Superior temporal gyrus (tissue), 1 donor: ENCODE measurements at regions not wholly inside any gene's neighbourhood (a gene's known extent, or its start where the extent isn't known, plus 50 kb on each side); places are given as distances from the start of the nearest gene placed in this dataset.

Experiments
- DNase-seq: peaks from one replicate; pipeline ENCODE4 v3.0.0-alpha.2; 2016; ENCODE audit errors: extremely low spot score

DNA sequence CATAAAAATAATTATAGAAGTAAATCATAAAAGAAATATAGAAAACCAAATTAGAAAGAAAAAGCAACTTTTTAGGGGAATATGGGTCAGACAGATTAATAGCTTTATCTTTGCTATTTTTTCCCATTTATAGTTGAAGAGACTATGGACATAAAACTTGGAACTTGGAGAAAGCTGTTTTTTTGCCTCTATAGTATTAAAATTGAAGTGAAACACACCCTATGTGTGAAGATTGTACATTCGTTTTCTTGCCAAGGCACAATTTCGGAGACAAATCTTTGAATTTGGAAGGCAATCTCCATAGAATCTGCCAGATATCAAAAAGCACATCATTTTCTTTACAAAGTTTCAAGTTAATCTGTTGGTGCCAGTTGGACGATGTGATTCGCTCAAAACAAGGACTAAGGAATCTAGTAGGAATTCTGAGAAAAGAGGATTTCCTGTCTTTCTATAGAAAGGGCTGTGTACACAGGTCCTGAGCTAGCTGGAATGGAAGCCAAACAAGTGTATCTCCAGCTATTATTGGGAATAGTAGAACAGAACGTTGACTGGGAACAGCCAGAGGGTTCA is 156.3 kb downstream of the SLC7A11 start:
- no peak for DNase-seq

DNA sequence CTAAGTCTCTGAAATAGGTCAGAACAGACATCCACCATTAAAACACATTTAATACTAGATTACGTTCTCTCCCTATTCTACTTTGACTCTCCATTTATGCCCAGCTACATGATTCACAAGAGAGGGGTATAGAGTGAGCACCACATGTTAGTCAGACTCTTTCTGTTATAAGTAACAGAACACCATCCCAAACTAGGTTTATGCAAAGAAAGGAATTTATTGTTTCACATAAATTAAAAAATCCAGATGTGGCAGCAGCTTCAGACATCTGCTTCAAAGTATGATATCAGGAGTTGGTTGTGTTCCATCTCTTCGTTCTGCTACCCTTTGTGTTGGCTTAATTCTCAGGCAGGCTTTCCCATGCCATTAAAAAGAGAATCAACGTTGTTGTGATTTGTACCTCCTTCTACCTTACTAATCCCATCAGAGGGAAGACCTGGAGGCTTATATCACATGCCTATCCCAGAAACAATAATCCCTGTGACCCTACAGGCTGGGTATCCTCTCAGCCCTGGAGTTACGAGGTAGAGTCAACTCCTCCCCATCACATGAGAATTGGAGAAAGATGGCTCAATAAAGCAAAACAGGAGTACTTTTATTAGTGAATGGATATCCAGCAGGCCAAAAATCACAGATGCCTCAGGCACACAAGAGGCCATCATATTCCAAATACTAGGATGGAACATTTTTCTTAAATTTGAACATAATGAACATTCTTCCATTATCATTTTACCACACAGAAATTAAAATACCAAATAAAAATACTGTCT is 163.2 kb downstream of the SLC7A11 start:
- DNase-seq = no peak

DNA sequence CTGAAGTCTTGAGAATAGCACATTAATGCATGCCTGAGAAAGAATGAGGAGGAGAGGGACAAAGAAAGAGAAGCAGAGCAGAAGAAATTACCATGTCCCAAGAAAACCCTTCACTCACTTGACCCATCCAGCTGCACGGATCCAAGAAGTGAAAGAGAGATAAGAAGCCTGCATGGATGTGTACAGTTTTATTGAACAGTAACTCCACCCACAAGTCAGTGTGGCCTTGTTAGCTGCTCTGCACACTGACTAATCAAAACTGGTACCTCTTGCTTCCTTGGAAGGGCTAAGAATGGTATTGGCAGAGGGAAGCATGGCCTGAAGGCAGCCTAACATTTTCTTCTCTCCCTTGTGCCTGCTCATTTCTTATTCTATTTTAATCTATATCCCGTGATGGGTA is 163.9 kb downstream of the SLC7A11 start:
- DNase-seq = no peak

DNA sequence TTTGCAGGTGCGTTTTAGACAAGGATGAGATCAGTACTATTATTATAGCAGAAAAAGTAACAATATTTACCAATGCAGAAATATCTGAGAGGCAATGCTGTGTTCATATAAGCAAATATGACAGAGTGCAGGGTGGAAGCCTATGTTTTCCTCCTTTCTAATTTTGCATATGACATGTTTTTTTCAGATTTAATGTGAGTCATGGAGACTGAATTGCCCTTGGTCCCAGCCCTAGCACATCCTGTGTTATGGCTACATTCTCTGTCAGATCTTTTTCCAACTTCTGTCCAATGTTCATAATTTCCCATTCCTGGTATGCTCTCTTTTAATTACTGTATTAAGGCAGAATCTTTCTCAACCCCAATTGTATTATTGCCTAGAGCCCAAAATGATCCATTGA is 165.6 kb downstream of the SLC7A11 start:
- no peak for DNase-seq

DNA sequence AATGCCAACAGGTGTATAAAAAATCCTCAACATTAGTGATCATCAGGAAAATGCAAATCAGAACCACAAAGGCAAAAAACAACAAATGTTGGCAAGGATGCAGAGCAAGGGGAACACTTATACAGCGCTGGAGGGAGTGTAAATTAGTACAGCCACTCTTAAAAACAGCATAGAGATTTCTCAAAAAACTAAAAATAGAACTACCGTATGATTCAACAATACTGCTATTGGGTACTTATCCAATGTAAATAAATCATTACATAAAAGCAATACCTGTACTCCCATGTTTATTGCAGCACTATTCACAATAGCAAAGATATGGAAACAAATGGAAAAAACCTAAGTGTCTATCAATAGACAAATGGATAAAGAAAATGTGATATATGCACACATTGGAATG is 171.3 kb downstream of the SLC7A11 start:
- DNase-seq = no peak

- DNase-seq = no peak
Observed at GRCh38 chr4:138063581-138063980, 178.6 kb downstream of the SLC7A11 start.

- DNase-seq = no peak
Observed at GRCh38 chr4:138062929-138063328, 179.2 kb downstream of the SLC7A11 start.

DNA sequence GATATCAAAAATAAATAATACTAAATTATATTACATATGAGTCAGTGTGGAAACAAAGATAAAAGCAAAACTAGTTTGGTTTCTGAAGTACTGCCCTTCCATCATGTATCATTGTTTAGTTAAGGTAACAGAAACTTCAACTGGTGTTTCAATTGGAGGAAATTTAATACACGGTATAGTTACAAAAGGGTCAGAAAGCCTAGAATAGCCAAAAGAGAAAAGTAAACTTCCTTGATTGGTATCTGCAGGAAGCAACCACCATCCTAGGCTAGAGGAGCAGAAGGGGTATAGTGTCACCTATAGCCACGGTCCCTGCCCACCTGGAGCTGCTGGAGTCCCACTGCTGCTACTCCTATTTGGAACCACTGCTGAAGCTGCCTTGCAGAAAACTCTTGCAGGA is 185.6 kb downstream of the SLC7A11 start:
- DNase-seq = no peak

DNA sequence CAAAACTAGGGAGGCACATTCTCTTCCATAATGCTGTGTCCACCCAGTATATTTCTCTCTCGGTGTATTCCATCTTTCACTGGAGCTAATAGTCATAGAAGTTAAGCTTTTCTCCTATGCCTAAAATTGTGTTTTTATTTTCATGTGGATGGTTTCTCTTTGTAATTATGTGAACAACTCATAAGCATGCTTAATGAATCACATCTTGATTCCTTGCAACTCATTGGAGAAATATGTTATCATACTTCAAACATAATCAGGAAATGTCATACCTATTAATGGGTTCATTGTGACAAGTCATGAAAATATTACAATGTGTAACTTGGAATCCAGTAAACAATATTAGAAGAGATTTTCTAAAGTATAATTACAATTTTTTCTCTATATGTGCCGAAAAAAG is 186.3 kb downstream of the SLC7A11 start:
- no peak for DNase-seq

DNA sequence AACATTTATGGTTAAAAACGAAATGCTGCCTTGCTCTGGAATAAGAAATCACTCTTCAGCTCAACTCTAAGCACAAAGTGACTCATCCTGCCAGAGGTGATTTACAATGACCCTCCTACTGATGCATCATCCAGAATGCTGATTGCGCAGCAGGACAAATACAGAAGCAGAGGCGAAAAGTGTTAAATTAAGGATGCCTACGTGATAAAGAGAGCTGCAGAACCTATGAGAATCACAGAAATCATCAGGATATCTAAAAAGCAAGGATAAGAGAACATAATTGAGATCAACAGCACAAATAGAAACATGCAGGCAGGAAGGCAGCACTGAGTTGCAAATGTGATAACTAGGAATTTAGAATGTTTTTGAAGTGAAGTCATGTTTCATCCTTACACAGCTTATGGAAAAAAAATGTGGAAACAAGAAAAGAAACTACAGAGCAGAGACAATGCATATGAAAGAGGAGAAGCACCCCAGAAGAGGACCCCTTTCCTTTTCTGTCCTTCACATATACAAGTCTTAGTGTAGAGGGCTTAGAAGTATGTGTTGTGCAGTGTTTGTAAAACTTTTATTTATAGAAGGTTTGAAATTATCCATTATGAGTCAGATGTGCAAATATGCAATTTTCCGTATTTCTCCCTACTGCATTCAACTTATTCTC is 188.4 kb downstream of the SLC7A11 start:
- peak; percentile 54 for DNase-seq

DNA sequence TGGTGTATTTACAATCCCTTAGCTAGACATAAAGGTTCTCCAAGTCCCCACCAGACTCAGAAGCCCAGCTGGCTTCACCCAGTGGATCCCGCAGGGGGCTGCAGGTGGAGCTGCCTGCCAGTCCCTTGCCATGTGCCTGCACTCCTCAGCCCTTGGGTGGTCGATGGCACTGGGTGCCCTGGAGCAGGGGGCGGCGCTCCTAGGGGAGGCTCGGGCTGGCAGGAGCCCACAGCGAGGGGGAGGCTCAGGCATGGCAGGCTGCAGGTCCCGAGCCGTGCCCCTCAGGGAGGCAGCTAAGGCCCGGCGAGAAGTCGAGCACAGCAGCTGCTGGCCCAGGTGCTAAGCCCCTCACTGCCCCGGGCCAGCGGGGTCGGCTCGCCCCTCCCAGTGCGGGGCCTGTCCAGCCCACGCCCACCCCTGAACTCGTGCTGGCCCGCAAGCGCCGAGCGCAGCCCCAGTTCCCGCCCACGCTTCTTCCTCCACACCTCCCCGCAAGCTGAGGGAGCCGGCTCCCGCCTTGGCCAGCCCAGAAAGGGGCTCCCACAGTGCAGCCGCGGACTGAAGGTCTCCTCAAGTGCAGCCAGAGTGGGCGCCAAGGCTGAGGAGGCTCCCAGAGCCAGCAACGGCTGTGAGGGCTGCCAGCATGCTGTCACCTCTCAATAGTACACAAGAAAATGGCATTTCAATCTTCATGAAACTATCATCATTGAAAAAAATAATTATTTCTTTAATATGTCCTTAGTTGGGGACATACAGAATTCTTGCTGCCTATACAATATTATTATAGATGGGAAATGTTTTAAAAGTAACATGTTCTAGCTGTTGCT is 189.1 kb downstream of the SLC7A11 start:
- DNase-seq = no peak

GRCh38 chr4:138051157-138051556 is 191.0 kb downstream of the SLC7A11 start:
- no peak for DNase-seq

DNA sequence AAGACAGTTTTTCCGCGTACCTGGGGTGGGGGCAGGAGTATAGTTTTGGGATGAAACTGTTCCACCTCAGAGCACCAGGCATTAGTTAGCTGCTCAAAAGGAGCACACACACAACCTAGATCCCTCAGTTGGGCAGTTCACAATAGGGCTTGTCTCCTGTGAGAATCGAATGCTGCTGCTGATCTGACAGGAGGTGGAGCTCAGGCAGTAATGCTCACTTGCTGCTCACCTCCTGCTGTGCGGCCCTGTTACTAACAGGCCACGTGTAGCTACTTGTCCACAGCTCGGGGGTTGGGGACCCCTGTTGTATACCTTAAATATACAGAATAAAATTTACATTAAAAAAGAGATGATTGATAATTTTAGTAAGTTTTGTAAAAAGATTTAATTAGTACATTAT is 191.5 kb downstream of the SLC7A11 start:
- no peak for DNase-seq

DNA sequence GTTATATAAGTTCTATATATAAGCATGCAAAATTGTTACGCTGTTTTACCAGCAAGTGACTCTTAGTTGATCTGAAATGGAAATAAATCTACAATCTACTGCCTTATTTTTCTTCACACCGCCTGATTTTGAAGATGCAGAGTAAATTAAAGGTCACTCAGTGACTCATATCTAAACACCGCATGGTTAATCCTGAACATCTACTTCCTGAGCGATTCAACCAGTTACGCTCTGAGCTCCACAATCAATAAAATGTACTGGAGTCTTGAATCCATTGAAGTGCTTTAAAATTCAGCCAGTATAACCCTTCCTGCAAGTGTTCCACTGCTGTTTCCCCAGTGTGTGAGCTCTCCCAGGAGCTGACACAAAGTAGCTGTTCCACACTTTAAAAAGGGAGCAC is 192.8 kb downstream of the SLC7A11 start:
- no peak for DNase-seq

- DNase-seq = no peak
Observed at GRCh38 chr4:138047290-138047689, 194.9 kb downstream of the SLC7A11 start.

- no peak for DNase-seq
Observed at GRCh38 chr4:138045036-138045435, 197.1 kb downstream of the SLC7A11 start.

GRCh38 chr4:138039010-138039409 is 203.1 kb downstream of the SLC7A11 start:
- no peak for DNase-seq

GRCh38 chr4:138037696-138038095 is 204.5 kb downstream of the SLC7A11 start:
- DNase-seq = no peak

DNA sequence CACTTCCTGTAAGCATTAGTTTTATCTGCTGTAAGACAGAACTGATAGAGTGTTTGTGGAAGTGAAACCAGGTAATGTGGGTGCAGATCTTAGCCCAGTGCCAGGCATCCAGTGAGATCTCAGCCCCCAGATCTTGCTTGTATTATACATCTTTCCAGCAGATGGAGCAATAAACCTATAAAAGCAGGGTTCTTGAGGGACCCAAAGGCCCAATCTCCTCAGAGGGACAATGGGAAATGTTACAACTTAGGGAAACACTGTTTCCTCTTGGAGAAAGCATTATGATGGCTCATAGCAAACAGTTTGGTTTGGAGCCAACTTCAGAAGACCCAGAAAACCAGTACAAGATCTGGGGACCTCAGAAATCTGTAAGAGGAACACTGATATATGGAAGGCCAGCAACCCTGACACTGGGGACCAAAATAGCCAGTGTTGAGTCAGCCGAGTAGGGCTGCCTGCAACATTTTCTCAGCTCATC is 206.3 kb downstream of the SLC7A11 start:
- DNase-seq = peak; percentile 89

- DNase-seq = no peak
Observed at GRCh38 chr4:138034871-138035270, 207.3 kb downstream of the SLC7A11 start.

GRCh38 chr4:138032222-138032621 is 209.9 kb downstream of the SLC7A11 start:
- DNase-seq = no peak

- DNase-seq = no peak
Observed at GRCh38 chr4:138030375-138030774, 211.8 kb downstream of the SLC7A11 start.
